ENCODE measurements at regions not wholly inside any gene's neighbourhood (a gene's known extent, or its start where the extent isn't known, plus 50 kb on each side); places are given as distances from the start of the nearest gene placed in this dataset.
"Not testable (repeated sequence)": the region's sequence is repeated elsewhere in the genome, so short reads cannot be mapped to it uniquely, and the experiment has no call there.

DNA sequence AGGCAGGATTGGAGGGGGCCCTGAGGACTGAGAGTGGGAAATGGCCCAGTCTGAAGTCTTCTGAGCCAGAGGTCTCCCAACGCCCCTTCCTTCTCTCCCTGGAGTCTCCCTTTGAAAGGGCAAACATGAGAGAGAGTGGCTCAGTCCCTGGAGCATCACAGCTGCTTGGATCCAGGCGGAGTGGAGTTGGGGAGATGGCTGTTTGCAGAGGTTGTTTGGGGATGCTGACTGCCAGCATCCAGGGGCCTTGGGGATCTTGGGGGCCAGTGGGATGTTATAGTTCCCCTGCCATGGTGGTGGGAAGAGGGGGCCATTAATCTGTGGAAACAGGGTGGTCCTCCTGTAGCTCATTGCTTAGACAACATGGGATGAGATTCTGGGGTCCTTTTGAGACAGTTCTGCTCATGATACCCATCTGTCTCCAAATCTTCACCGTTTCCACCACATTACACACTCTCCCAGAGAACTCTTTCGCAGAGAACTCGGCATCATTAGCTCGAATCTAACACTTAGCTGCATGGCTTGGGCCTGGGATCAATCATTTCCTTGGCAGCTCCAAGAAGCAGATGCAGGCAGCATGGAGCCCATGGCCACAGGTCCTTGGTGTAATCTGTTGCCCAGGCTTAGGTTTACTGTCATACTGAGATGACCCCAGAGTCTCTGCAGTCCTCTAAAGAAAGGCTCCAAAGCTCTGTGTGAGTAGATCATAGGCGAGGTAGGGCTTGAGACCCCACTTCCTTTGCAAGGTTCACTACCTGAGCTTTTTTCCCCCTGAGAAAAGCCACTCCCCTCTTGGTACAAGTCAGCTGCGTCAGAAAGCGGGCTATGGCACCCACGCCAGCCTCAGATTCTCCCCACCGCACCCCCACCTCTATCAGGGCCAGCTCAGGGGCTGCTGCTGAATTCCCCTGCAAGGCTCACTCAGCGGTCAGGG lies 54.4 kb upstream of the SH3PXD2B start:
- Histone ChIP-seq H3K9me3 (ENCODE audit: control insufficient read depth, insufficient read depth, low read length) (peaks cover 2% of the 10 kb centered on the region), H3K36me3 (ENCODE audit: control insufficient read depth, insufficient read depth, low read length) (no peaks in the 10 kb centered on the region), H3K27ac (ENCODE audit: low read length) (no peak overlapping the region), H3K4me3 (ENCODE audit: low read length) (no peak overlapping the region), H3K27me3 (ENCODE audit: control insufficient read depth, insufficient read depth, low read length) (peaks cover 3% of the 10 kb centered on the region), H3K4me1 (ENCODE audit: control insufficient read depth, insufficient read depth, low read length) (no peaks in the 10 kb centered on the region)
- TF ChIP-seq, protein P1, sequence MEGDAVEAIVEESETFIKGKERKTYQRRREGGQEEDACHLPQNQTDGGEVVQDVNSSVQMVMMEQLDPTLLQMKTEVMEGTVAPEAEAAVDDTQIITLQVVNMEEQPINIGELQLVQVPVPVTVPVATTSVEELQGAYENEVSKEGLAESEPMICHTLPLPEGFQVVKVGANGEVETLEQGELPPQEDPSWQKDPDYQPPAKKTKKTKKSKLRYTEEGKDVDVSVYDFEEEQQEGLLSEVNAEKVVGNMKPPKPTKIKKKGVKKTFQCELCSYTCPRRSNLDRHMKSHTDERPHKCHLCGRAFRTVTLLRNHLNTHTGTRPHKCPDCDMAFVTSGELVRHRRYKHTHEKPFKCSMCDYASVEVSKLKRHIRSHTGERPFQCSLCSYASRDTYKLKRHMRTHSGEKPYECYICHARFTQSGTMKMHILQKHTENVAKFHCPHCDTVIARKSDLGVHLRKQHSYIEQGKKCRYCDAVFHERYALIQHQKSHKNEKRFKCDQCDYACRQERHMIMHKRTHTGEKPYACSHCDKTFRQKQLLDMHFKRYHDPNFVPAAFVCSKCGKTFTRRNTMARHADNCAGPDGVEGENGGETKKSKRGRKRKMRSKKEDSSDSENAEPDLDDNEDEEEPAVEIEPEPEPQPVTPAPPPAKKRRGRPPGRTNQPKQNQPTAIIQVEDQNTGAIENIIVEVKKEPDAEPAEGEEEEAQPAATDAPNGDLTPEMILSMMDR (IDR thresholded peaks at IDR 0.05), result no peak
- Mint-ChIP-seq H3K4me1 (no peaks in the 10 kb centered on the region), H3K36me3 (peaks cover 18% of the 10 kb centered on the region), H3K4me3 (no peak overlapping the region), H3K27ac (no peak overlapping the region), H3K27me3 (ENCODE audit: low read depth in 2 of 2) (peaks cover 27 to 62% of the 10 kb centered on the region in 2 donors), H3K9me3 (peaks cover 0 to 9% of the 10 kb centered on the region in 2 donors)
- DNase-seq (no peak), ATAC-seq (no peak)
- intact Hi-C loops (cut with micrococcal nuclease), result no loop called here
- WGBS (ENCODE audit: insufficient coverage), result 82% methylated on average over 12 of the region's 12 CpGs

DNA sequence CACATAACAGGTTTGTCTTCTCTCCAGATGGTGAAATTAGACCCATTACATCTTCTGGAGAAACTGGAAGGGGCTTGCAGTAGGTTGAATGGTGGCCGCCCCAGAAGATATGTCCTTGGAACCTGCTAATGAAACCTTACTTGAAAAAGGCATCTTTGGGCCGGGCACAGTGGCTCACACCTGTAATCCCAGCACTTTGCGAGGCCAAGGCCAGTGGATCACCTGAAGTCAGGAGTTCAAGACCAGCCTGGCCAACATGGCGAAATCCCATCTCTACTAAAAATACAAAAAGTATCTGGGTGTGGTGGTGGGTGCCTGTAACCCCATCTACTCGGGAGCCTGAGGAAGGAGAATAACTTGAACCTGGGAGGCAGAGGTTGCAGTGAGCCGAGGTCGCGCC lies 53.2 kb upstream of the SH3PXD2B start:
- H3K27ac ChIP-seq (ENCODE audit: low read length); H3K9me3 Mint-ChIP-seq; ATAC-seq; H3K4me3 Mint-ChIP-seq; H3K36me3 ChIP-seq (ENCODE audit: control insufficient read depth, insufficient read depth, low read length); H3K9me3 ChIP-seq (ENCODE audit: control insufficient read depth, insufficient read depth, low read length); DNase-seq; H3K4me3 ChIP-seq (ENCODE audit: low read length); H3K27ac Mint-ChIP-seq; H3K4me1 Mint-ChIP-seq; H3K4me1 ChIP-seq (ENCODE audit: control insufficient read depth, insufficient read depth, low read length); H3K27me3 ChIP-seq (ENCODE audit: control insufficient read depth, insufficient read depth, low read length); intact Hi-C loops (cut with micrococcal nuclease): not testable (repeated sequence)
- 69% methylated on average over 7 of the region's 8 CpGs for WGBS (ENCODE audit: insufficient coverage)
- Mint-ChIP-seq H3K36me3 (peaks cover 16% of the 10 kb centered on the region), H3K27me3 (ENCODE audit: low read depth in 2 of 2) (peaks cover 22 to 50% of the 10 kb centered on the region in 2 donors)

DNA sequence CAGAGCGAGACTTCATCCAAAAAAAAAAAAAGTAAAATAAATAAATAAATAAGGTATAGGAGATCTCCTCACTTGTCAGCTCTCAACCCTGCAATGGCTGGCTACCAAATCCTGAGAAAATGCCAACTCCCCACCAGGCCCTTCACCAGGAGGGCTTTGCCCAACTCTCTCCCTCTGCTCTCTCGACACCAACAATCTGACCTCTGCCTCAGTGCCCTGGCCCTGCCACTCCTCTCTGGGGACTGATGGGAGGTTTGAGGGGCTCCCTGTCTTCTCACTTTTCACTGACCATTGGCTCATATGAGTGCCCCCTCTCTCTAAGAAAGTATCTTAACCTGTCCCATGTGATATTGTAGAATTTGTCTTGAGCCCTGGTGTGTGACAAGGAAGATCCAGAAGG lies 52.6 kb upstream of the SH3PXD2B start:
- H3K36me3 ChIP-seq (ENCODE audit: control insufficient read depth, insufficient read depth, low read length), result no peaks in the 10 kb centered on the region
- peaks cover 0 to 3% of the 10 kb centered on the region in 2 donors for H3K9me3 Mint-ChIP-seq
- H3K9me3 ChIP-seq (ENCODE audit: control insufficient read depth, insufficient read depth, low read length), result peaks cover 2% of the 10 kb centered on the region
- no peak overlapping the region for H3K27ac Mint-ChIP-seq
- intact Hi-C loops (cut with micrococcal nuclease), result no loop called here
- H3K27me3 Mint-ChIP-seq (ENCODE audit: low read depth in 2 of 2), result peaks cover 20 to 44% of the 10 kb centered on the region in 2 donors
- H3K4me1 ChIP-seq (ENCODE audit: control insufficient read depth, insufficient read depth, low read length), result no peaks in the 10 kb centered on the region
- H3K36me3 Mint-ChIP-seq, result peaks cover 10% of the 10 kb centered on the region
- TF ChIP-seq, protein P1 (IDR thresholded peaks at IDR 0.05), result no peak
- no peak overlapping the region for H3K4me3 ChIP-seq (ENCODE audit: low read length)
- H3K27ac ChIP-seq (ENCODE audit: low read length), result no peak overlapping the region
- no peak for ATAC-seq
- no peak overlapping the region for H3K4me3 Mint-ChIP-seq
- H3K27me3 ChIP-seq (ENCODE audit: control insufficient read depth, insufficient read depth, low read length), result no peaks in the 10 kb centered on the region
- no peaks in the 10 kb centered on the region for H3K4me1 Mint-ChIP-seq
- WGBS (ENCODE audit: insufficient coverage), result 60% methylated on average over 1 of the region's 2 CpGs
- DNase-seq, result no peak

DNA sequence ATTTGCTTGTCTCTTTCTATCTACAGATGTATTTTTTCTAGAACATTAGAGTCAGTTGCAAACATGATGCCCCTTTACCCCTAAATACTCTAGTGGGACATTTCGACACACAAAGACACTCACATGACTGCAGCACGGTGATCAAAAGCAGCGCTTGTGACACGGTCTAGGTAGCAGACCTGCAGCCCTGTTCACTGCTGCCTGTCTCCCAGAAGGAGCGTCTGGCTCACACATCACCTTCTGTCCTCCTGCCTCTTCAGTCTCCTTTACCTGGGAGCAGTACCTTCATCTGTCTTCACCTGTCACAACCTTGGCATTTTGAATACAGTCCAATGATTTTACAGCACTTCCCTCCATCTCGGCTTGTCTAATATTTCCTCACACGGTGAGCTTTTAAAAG lies 51.9 kb upstream of the SH3PXD2B start:
- Histone ChIP-seq H3K4me3 (ENCODE audit: low read length) (no peak overlapping the region), H3K4me1 (ENCODE audit: control insufficient read depth, insufficient read depth, low read length) (no peaks in the 10 kb centered on the region), H3K9me3 (ENCODE audit: control insufficient read depth, insufficient read depth, low read length) (no peaks in the 10 kb centered on the region), H3K27ac (ENCODE audit: low read length) (no peak overlapping the region), H3K36me3 (ENCODE audit: control insufficient read depth, insufficient read depth, low read length) (no peaks in the 10 kb centered on the region), H3K27me3 (ENCODE audit: control insufficient read depth, insufficient read depth, low read length) (no peaks in the 10 kb centered on the region)
- H3K4me1 Mint-ChIP-seq, result no peaks in the 10 kb centered on the region
- TF ChIP-seq, protein P1 (IDR thresholded peaks at IDR 0.05), result no peak
- intact Hi-C loops (cut with micrococcal nuclease), result no loop called here
- no peaks in the 10 kb centered on the region for H3K9me3 Mint-ChIP-seq
- DNase-seq, result no peak
- WGBS (ENCODE audit: insufficient coverage), result 91% methylated on average over 7 of the region's 7 CpGs
- H3K27ac Mint-ChIP-seq, result no peak overlapping the region
- H3K4me3 Mint-ChIP-seq, result no peak overlapping the region
- ATAC-seq, result no peak
- H3K27me3 Mint-ChIP-seq (ENCODE audit: low read depth in 2 of 2), result peaks cover 25 to 39% of the 10 kb centered on the region in 2 donors
- H3K36me3 Mint-ChIP-seq, result peaks cover 7% of the 10 kb centered on the region

Measured in natural killer cell (primary cell).